KBM-7 (cell line): ENCODE measurements at regions not wholly inside any gene's neighbourhood (a gene's known extent, or its start where the extent isn't known, plus 50 kb on each side); places are given as distances from the start of the nearest gene placed in this dataset.

Source experiments
- DNase-seq: peaks from one replicate; pipeline ENCODE4 v3.0.0-alpha.2; 2015
- in situ Hi-C: fragments of 300-500 bp; cut with MboI; formaldehyde crosslinking; loops from 2 replicates; pipeline ENCODE4 v1.14.3; 2020; ENCODE audit warnings: low sequenced_read_pairs, low pct_unique_long_range_greater_than_20kb, mixed read lengths

- in situ Hi-C loops, result no loop called here
- peak; percentile 87 for DNase-seq
Measured at GRCh38 chr3:31232055-31233025, 300.4 kb upstream of the STT3B start.

DNA sequence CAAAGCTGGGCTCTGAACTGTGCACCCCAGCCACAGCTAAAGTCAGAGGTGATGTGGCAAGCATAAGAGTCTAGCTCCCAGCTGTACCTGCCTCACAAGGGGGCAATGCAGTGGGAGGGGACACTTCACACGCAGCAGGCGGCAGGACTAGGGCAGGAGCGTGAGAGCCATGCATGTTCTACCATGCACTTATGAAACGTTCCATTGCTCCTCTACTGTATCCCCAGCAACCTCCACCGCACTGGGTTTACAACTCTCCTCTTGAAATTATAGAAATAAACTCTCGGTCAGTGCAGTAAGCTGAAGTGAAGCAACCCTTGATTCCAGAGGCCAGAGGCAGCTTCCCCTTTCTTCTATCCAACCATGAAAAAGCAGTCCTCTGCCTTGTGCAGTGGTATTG is 298.6 kb upstream of the STT3B start:
- in situ Hi-C loops, result no loop called here
- peak; percentile 82 for DNase-seq

GRCh38 chr3:31235062-31235700 is 297.5 kb upstream of the STT3B start:
- in situ Hi-C loops, result no loop called here
- DNase-seq, result no peak

- no peak for DNase-seq
- in situ Hi-C loops, result no loop called here
Measured at GRCh38 chr3:31237887-31238286, 294.8 kb upstream of the STT3B start.

- DNase-seq, result no peak
- in situ Hi-C loops, result no loop called here
Measured at GRCh38 chr3:31240013-31240412, 292.7 kb upstream of the STT3B start.

DNA sequence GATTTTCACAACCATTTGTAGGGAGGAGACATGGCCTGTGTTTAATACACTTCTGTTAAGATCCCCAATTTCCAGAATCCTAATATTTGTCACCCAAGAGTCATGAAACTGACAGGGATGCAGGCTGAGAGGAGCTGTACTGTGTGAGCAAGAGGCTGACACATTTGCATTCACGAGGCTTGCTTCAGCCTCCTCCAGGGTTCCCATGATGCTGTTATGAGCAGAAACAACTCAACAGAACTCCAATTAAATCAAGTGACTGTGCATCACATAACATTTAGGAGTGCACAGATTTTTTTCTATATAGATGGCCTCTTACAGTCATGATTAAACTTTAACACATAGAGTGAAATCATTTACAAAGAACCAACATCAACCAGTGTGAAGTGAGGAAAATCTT is 292.3 kb upstream of the STT3B start:
- no peak for DNase-seq
- in situ Hi-C loops, result no loop called here

DNA sequence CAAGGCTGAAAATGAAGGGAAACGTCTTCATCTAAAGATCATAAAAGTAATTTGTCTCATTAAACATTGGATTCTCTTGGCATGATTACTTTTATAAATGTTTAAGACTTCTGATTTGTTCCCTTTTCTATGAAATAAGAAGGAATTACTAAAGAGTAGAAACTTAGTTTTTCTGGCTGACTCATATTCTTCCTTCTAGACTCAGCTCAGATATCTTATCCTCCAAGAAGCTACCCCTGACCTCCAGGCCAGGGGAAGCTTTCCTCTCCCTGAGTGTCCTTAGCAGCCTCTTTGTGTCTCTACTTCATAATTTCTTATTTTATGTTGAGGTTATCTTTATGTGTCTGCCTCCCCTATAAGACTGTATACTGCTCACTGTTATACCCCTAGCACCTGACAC is 291.9 kb upstream of the STT3B start:
- DNase-seq, result no peak
- in situ Hi-C loops, result no loop called here

DNA sequence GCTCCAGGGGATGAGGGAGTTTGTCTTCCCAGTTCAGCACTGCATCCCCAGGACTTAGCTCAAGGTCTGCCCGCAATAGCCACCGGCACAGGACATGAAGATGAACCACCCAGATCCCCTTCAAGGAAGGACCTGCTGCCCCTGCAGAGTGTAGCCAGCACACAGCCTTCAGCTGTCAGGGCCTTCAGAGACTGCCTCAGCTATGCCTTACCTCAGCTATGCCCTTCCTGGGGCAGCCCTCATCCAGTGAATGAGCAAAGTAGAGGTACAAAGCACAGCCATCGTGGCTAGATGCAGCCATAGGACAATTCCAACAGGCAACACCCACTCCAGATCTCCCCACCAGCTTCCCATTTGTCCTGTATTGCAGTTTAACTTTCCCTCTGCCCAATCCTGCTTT is 291.2 kb upstream of the STT3B start:
- DNase-seq, result no peak
- in situ Hi-C loops, result no loop called here

GRCh38 chr3:31242026-31242960 is 290.4 kb upstream of the STT3B start:
- in situ Hi-C loops, result no loop called here
- no peak for DNase-seq

GRCh38 chr3:31244929-31245817 is 287.6 kb upstream of the STT3B start:
- in situ Hi-C loops, result no loop called here
- DNase-seq, result no peak

- DNase-seq, result no peak
- in situ Hi-C loops, result no loop called here
Measured at GRCh38 chr3:31246293-31247062, 286.2 kb upstream of the STT3B start.

DNA sequence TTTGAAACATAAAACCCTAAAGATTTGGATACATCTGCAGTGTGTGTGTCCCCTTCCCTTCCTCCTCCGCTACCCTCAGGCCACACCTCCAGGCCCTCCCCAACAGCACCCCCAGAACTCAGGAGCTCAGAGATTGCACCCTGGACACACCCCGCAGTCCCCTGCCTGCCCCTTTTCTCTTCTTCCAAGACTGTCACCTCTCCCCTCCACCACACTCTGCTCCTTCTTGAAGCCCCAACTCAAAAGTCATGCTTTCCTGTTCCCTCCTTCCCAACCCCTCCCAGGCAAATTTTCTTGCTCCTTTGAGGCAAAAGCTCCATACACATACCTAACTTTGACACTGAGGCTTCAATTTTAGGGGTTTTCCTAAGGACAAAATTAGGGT is 285.7 kb upstream of the STT3B start:
- DNase-seq, result no peak
- in situ Hi-C loops, result no loop called here

- in situ Hi-C loops, result no loop called here
- no peak for DNase-seq
Measured at GRCh38 chr3:31247850-31248562, 284.7 kb upstream of the STT3B start.

GRCh38 chr3:31248563-31248992 is 284.1 kb upstream of the STT3B start:
- in situ Hi-C loops, result no loop called here
- no peak for DNase-seq

- in situ Hi-C loops, result no loop called here
- DNase-seq, result no peak
Measured at GRCh38 chr3:31249545-31249944, 283.2 kb upstream of the STT3B start.

GRCh38 chr3:31250116-31250777 is 282.5 kb upstream of the STT3B start:
- in situ Hi-C loops, result no loop called here
- DNase-seq, result no peak

DNA sequence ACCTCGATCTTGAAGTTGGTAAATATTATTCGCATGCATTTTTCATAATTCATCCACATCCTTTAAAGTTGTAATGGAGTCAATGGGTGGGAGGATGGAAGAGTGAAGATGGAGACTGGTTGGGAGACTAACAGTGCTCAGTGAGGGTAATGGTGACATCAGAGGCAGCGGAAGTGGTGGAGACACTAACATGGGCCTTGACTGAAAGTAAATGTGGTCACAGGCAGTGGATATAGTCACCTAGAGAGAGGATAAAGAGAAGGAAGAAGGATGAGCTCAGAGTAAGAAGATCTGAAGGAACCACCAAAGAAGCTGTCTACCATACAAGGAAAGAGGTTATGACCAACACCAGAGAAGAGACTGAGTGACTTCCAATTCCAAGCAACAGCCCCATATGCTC is 281.6 kb upstream of the STT3B start:
- no peak for DNase-seq
- in situ Hi-C loops, result no loop called here
